GM21367 (cell line): ENCODE measurements at regions not wholly inside any gene's neighbourhood (a gene's known extent, or its start where the extent isn't known, plus 50 kb on each side); places are given as distances from the start of the nearest gene placed in this dataset.
"Not testable (repeated sequence)": the region's sequence is repeated elsewhere in the genome, so short reads cannot be mapped to it uniquely, and the experiment has no call there.

ENCODE experiments used
- ATAC-seq: cut with Tn5 transposase; IDR thresholded peaks from one replicate; pipeline ENCODE4 v1.9.1; 2021; ENCODE audit not compliant: unreplicated experiment

- no peak for ATAC-seq
Observed at GRCh38 chr3:81198216-81198615, 563.2 kb downstream of the GBE1 start.

- no peak for ATAC-seq
Observed at GRCh38 chr3:81197386-81197785, 564.1 kb downstream of the GBE1 start.

GRCh38 chr3:81195478-81195877 is 566.0 kb downstream of the GBE1 start:
- ATAC-seq = no peak

- ATAC-seq = no peak
Observed at GRCh38 chr3:81186412-81186811, 575.0 kb downstream of the GBE1 start.

GRCh38 chr3:81182086-81182875 is 579.2 kb downstream of the GBE1 start:
- not testable (repeated sequence) for ATAC-seq

- ATAC-seq = no peak
Observed at GRCh38 chr3:81173514-81173913, 587.9 kb downstream of the GBE1 start.

- no peak for ATAC-seq
Observed at GRCh38 chr3:81170298-81170697, 591.1 kb downstream of the GBE1 start.

GRCh38 chr3:81164806-81165205 is 596.6 kb downstream of the GBE1 start:
- no peak for ATAC-seq

GRCh38 chr3:81161851-81162250 is 599.6 kb downstream of the GBE1 start:
- no peak for ATAC-seq

- no peak for ATAC-seq
Observed at GRCh38 chr3:81161100-81161499, 600.3 kb downstream of the GBE1 start.

GRCh38 chr3:81154611-81155143 is 606.8 kb downstream of the GBE1 start:
- ATAC-seq = no peak

GRCh38 chr3:81152156-81152555 is 609.3 kb downstream of the GBE1 start:
- no peak for ATAC-seq

GRCh38 chr3:81132995-81133394 is 628.5 kb downstream of the GBE1 start:
- no peak for ATAC-seq

- no peak for ATAC-seq
Observed at GRCh38 chr3:81105789-81106488, 655.5 kb downstream of the GBE1 start.

- no peak for ATAC-seq
Observed at GRCh38 chr3:81105206-81105605, 656.2 kb downstream of the GBE1 start.

GRCh38 chr3:81097889-81098288 is 663.6 kb downstream of the GBE1 start:
- no peak for ATAC-seq

GRCh38 chr3:81095956-81096355 is 665.5 kb downstream of the GBE1 start:
- ATAC-seq = no peak

- no peak for ATAC-seq
Observed at GRCh38 chr3:81094986-81095385, 666.5 kb downstream of the GBE1 start.

- ATAC-seq = no peak
Observed at GRCh38 chr3:81087607-81088006, 673.8 kb downstream of the GBE1 start.

GRCh38 chr3:81086348-81086747 is 675.1 kb downstream of the GBE1 start:
- no peak for ATAC-seq

GRCh38 chr3:81080608-81081007 is 680.8 kb downstream of the GBE1 start:
- no peak for ATAC-seq

GRCh38 chr3:81072591-81072990 is 688.9 kb downstream of the GBE1 start:
- ATAC-seq = no peak
